Tibial nerve (tissue), 4 donors: ENCODE measurements at regions not wholly inside any gene's neighbourhood (a gene's known extent, or its start where the extent isn't known, plus 50 kb on each side); places are given as distances from the start of the nearest gene placed in this dataset.
"Not testable (repeated sequence)": the region's sequence is repeated elsewhere in the genome, so short reads cannot be mapped to it uniquely, and the experiment has no call there.

Experiments used
- DNase-seq, 2 donors: peaks; one replicate each; pipeline ENCODE4 v3.0.0-alpha.2; 2019; ENCODE audit warnings: low spot score in 2 of 2
- H3K27ac ChIP-seq, 4 donors: fragments of 200-600 bp; sonication (generic) in 3 of 4; one replicate each; pipeline ENCODE4 v1.5.1; 2017 to 2019; ENCODE audit warnings: mild to moderate bottlenecking in 1 of 4
- H3K27me3 ChIP-seq, 2 donors: fragments of 200-600 bp; sonication (generic) in 1 of 2; one replicate each; pipeline versions ENCODE4 v1.5.1 to v1.6.0; 2017 to 2019
- H3K36me3 ChIP-seq, 3 donors: fragments of 200-600 bp; sonication (generic); one replicate each; pipeline ENCODE4 v1.5.1; 2018 to 2019
- H3K4me1 ChIP-seq, 4 donors: fragments of 200-600 bp; sonication (generic) in 3 of 4; one replicate each; pipeline ENCODE4 v1.5.1; 2017 to 2019
- H3K4me3 ChIP-seq, 4 donors: fragments of 200-600 bp; sonication (generic) in 3 of 4; one replicate each; pipeline ENCODE4 v1.5.1; 2017 to 2019; ENCODE audit warnings: mild to moderate bottlenecking in 1 of 4, moderate library complexity in 1 of 4
- H3K9me3 ChIP-seq, 4 donors: fragments of 200-600 bp; sonication (generic) in 3 of 4; one replicate each; pipeline ENCODE4 v1.5.1; 2017 to 2019
- EP300 ChIP-seq, 2 donors: sonication (generic); formaldehyde crosslinking; IDR thresholded peaks; one replicate each; pipeline ENCODE4 v1.6.1; 2017; ENCODE audit warnings: antibody characterized with exemption in 2 of 2, mild to moderate bottlenecking in 1 of 2
- POLR2A ChIP-seq, 2 donors: fragments of 450-650 bp; IDR thresholded peaks; one replicate each; pipeline ENCODE4 v1.6.1; 2017; ENCODE audit warnings: antibody characterized with exemption in 2 of 2, mild to moderate bottlenecking in 2 of 2, moderate library complexity in 2 of 2
- WGBS, 2 donors: methylation state at CpG; one replicate each; pipeline ENCODE4 v1.1.5; 2018; 5-methylcytosine and 5-hydroxymethylcytosine counted together
- TF ChIP-seq, protein P1 (sequence below), 5 experiments: fragments of 200-600 bp in 3 of 5; fragments of 450-650 bp in 2 of 5; sonication (generic) in 3 of 5; IDR thresholded peaks; one replicate each; pipeline ENCODE4 v1.5.1; 2016 to 2019; ENCODE audit warnings: antibody characterized with exemption in 5 of 5, mild to moderate bottlenecking in 3 of 5, moderate library complexity in 2 of 5

DNA sequence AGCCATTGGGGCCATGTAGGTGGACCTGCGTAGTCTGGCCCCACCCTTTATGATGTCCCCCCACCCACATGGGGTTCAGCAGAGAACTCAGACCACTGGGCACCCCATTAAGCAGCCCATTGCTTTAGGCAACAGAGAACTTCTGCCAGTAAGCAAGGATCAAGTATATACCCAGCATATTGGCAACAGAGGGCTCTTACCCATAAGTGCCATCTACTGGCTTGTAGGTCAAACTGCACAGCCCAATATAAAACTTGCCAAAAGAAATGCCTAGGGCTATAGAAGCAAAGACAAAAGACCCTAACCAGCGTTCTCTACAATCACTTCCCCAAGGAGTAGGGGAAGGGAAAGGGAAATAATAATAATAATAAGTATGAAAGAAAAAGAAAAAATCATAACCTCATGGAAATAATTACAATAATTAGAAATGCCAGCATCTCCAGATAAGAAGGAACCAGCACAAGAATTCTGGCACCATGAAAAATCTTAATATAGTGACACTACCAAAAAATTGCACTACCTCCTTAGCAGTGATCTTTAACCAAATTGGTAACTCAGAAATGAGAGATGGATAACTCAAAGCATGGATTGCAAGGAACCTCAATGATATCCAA lies 1090.7 kb downstream of the FAT4 start:
- Histone ChIP-seq H3K27me3 (no peaks in the 10 kb centered on the region), H3K4me3 (no peak overlapping the region), H3K9me3 (peaks cover 0 to 14% (median 0%) of the 10 kb centered on the region in 4 donors), H3K4me1 (no peaks in the 10 kb centered on the region), H3K36me3 (no peaks in the 10 kb centered on the region), H3K27ac (no peak overlapping the region)
- 56 to 57% methylated on average over 2 of the region's 2 CpGs for WGBS, 2 donors
- TF ChIP-seq EP300 (IDR thresholded peaks at IDR 0.05) (no peak), POLR2A (IDR thresholded peaks at IDR 0.05) (no peak)
- TF ChIP-seq, protein P1, sequence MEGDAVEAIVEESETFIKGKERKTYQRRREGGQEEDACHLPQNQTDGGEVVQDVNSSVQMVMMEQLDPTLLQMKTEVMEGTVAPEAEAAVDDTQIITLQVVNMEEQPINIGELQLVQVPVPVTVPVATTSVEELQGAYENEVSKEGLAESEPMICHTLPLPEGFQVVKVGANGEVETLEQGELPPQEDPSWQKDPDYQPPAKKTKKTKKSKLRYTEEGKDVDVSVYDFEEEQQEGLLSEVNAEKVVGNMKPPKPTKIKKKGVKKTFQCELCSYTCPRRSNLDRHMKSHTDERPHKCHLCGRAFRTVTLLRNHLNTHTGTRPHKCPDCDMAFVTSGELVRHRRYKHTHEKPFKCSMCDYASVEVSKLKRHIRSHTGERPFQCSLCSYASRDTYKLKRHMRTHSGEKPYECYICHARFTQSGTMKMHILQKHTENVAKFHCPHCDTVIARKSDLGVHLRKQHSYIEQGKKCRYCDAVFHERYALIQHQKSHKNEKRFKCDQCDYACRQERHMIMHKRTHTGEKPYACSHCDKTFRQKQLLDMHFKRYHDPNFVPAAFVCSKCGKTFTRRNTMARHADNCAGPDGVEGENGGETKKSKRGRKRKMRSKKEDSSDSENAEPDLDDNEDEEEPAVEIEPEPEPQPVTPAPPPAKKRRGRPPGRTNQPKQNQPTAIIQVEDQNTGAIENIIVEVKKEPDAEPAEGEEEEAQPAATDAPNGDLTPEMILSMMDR (IDR thresholded peaks at IDR 0.05): no peak
- DNase-seq: no peak

DNA sequence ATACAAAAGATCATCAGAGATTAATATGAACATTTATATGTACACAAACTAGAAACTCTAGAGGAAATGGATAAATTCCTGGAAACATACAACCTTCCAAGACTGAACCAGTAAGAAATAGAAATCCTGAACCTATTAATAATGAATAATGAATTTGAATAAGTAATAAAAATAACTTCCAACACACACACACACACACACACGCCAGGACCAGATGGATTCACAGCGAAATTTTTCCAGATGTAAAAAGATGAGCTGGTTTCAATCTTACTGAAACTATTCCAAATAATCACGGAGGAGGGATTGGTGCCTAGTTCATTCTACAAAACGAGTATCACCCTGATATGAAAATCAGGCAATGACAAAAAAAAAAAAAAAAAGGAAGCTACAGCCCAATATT lies 1095.0 kb downstream of the FAT4 start:
- Histone ChIP-seq H3K4me1 (no peaks in the 10 kb centered on the region), H3K36me3 (no peaks in the 10 kb centered on the region), H3K27me3 (no peaks in the 10 kb centered on the region), H3K27ac (no peak overlapping the region), H3K9me3 (peaks cover 0 to 14% (median 0%) of the 10 kb centered on the region in 4 donors), H3K4me3 (no peak overlapping the region)
- TF ChIP-seq EP300 (IDR thresholded peaks at IDR 0.05) (no peak), POLR2A (IDR thresholded peaks at IDR 0.05) (no peak)
- TF ChIP-seq, protein P1 (IDR thresholded peaks at IDR 0.05): no peak
- DNase-seq: no peak
- WGBS, 2 donors: 67 to 72% methylated on average over 4 of the region's 4 CpGs

GRCh38 chr4:126411047-126411446 lies 1096.3 kb downstream of the FAT4 start:
- WGBS, 2 donors: 91 to 96% methylated on average over 2 of the region's 2 CpGs
- no peak overlapping the region for H3K27ac ChIP-seq
- peaks cover 0 to 11% (median 0%) of the 10 kb centered on the region in 4 donors for H3K9me3 ChIP-seq
- no peak for DNase-seq
- H3K4me3 ChIP-seq: no peak overlapping the region
- TF ChIP-seq, protein P1 (IDR thresholded peaks at IDR 0.05): no peak
- TF ChIP-seq EP300 (IDR thresholded peaks at IDR 0.05) (no peak), POLR2A (IDR thresholded peaks at IDR 0.05) (no peak)
- no peaks in the 10 kb centered on the region for H3K27me3 ChIP-seq
- no peaks in the 10 kb centered on the region for H3K36me3 ChIP-seq
- no peaks in the 10 kb centered on the region for H3K4me1 ChIP-seq

GRCh38 chr4:126412310-126412709 lies 1097.6 kb downstream of the FAT4 start:
- H3K27ac ChIP-seq, H3K27me3 ChIP-seq, H3K4me1 ChIP-seq, DNase-seq, H3K9me3 ChIP-seq, H3K4me3 ChIP-seq, H3K36me3 ChIP-seq: not testable (repeated sequence)
- 97 to 100% methylated on average over 1 of the region's 1 CpG for WGBS, 2 donors

DNA sequence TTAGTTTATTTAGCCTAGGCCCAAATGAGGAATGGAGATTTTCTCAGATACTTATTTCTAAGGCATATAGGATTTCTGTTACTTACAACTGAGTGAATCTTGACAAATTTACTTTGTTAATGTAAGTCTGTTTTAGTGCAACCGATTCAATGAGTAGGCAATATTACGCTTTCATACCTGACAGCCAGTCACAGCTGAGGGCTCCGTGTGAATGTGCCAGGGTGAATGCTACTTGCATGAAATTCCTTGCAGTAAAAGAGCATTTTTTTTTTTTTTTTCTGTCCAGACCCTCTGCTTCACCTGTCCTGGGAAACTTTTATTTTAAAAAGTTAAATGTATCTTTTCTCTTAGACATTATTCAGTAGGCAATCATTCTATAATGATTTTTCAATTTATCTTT lies 1100.0 kb downstream of the FAT4 start:
- no peak for DNase-seq
- H3K27ac ChIP-seq: no peak overlapping the region
- TF ChIP-seq EP300 (IDR thresholded peaks at IDR 0.05): no peak
- TF ChIP-seq, protein P1 (IDR thresholded peaks at IDR 0.05): no peak
- TF ChIP-seq POLR2A (IDR thresholded peaks at IDR 0.05): no peak
- no peak overlapping the region for H3K4me3 ChIP-seq
- H3K27me3 ChIP-seq: no peaks in the 10 kb centered on the region
- WGBS, 2 donors: 83 to 85% methylated on average over 3 of the region's 3 CpGs
- H3K36me3 ChIP-seq: no peaks in the 10 kb centered on the region
- peaks cover 0 to 13% (median 4%) of the 10 kb centered on the region in 4 donors for H3K9me3 ChIP-seq
- no peaks in the 10 kb centered on the region for H3K4me1 ChIP-seq

GRCh38 chr4:126419266-126419665 lies 1104.5 kb downstream of the FAT4 start:
- TF ChIP-seq EP300 (IDR thresholded peaks at IDR 0.05): no peak
- TF ChIP-seq, protein P1 (IDR thresholded peaks at IDR 0.05): no peak
- TF ChIP-seq POLR2A (IDR thresholded peaks at IDR 0.05): no peak
- Histone ChIP-seq H3K27me3 (no peaks in the 10 kb centered on the region), H3K36me3 (no peaks in the 10 kb centered on the region), H3K27ac (no peak overlapping the region), H3K4me1 (no peaks in the 10 kb centered on the region), H3K4me3 (no peak overlapping the region), H3K9me3 (peaks cover 0 to 33% (median 5%) of the 10 kb centered on the region in 4 donors)
- DNase-seq: no peak
